Kidney (tissue), 13 donors: ENCODE measurements at regions not wholly inside any gene's neighbourhood (a gene's known extent, or its start where the extent isn't known, plus 50 kb on each side); places are given as distances from the start of the nearest gene placed in this dataset.
A peak's percentile ranks its signal among the peaks of the same experiment; 100 is the strongest.

Experiments
- DNase-seq, 5 donors: peaks; one replicate each; pipeline ENCODE4 v3.0.0-alpha.2; 2013 to 2020
- FAIRE-seq: peaks from 2 replicates; lab custom pipeline; 2012; peaks lifted over from hg19 to GRCh38; lab: Jason Lieb, UNC
- H3K27ac ChIP-seq, 2 donors: one replicate each; pipeline ENCODE4 v1.7.0; 2013; ENCODE audit warnings: low read depth in 2 of 2, low read length in 2 of 2, inconsistent platforms in 1 of 2
- H3K27me3 ChIP-seq: one replicate; pipeline ENCODE4 v1.7.1; 2013; ENCODE audit warnings: low read length, inconsistent platforms; ENCODE audit not compliant: control insufficient read depth, insufficient read depth
- H3K36me3 ChIP-seq, 3 donors: one replicate each; pipeline versions ENCODE4 v1.7.0 to v1.7.1; 2013; ENCODE audit warnings: low read length in 3 of 3, control low read depth in 1 of 3, inconsistent platforms in 1 of 3; ENCODE audit not compliant: insufficient read depth in 3 of 3, control insufficient read depth in 2 of 3
- H3K4me1 ChIP-seq, 3 donors: one replicate each; pipeline versions ENCODE4 v1.7.0 to v1.7.1; 2013; ENCODE audit warnings: low read length in 3 of 3, inconsistent platforms in 1 of 3, low read depth in 1 of 3; ENCODE audit not compliant: control insufficient read depth in 2 of 3, insufficient read depth in 2 of 3
- H3K4me3 ChIP-seq, 3 donors: one replicate each; pipeline versions ENCODE4 v1.7.0 to v1.8.1; 2013; ENCODE audit warnings: low read length in 3 of 3, control low read depth in 1 of 3, inconsistent platforms in 1 of 3
- H3K9ac ChIP-seq, 3 donors: one replicate each; pipeline versions ENCODE4 v1.7.0 to v1.7.1; 2013; ENCODE audit warnings: low read length in 3 of 3, control low read depth in 1 of 3, inconsistent platforms in 1 of 3
- H3K9me3 ChIP-seq, 3 donors: one replicate each; pipeline versions ENCODE4 v1.7.0 to v1.7.1; 2013; ENCODE audit warnings: low read length in 3 of 3, control low read depth in 1 of 3, inconsistent platforms in 1 of 3; ENCODE audit not compliant: control insufficient read depth in 2 of 3, insufficient read depth in 1 of 3
- CTCF ChIP-seq: IDR thresholded peaks from 3 replicates; pipeline ENCODE4 v1.5.1; 2012; ENCODE audit warnings: mild to moderate bottlenecking, moderate library complexity, borderline replicate concordance; ENCODE audit not compliant: insufficient read depth; ENCODE audit errors: extremely low read depth
- intact Hi-C: fragments of 100-400 bp; cut with DNase I; formaldehyde crosslinking; loops from one replicate; pipeline ENCODE4 v1.11.1; 2022
- donor health status: control.
- donor health status: control.
- donor health status: control.
- donor health status: control.
- donor health status: control.
- donor health status: DM: yes; HTN: yes; CAD: no.
- donor health status: Normal renal cell carcinoma (clear cell type).

GRCh38 chr9:134492721-134493460 lies 148.7 kb upstream of the COL5A1 start:
- DNase-seq (peak in 2 of 5 donors; percentile 32 to 35), FAIRE-seq (no peak)
- intact Hi-C loops = no loop called here

GRCh38 chr9:134493461-134494272 lies 147.9 kb upstream of the COL5A1 start:
- no peak for TF ChIP-seq CTCF
- Histone ChIP-seq H3K27me3 (no peaks in the 10 kb centered on the region), H3K36me3 (no peaks in the 10 kb centered on the region), H3K4me3 (no peak overlapping the region), H3K4me1 (no peaks in the 10 kb centered on the region), H3K27ac (no peak overlapping the region), H3K9me3 (no peaks in the 10 kb centered on the region), H3K9ac (no peak overlapping the region)
- DNase-seq (peak in 2 of 5 donors; percentile 26 to 54), FAIRE-seq (no peak)
- intact Hi-C loops = no loop called here

More at GRCh38 chr9:134492721-134493460, 148.7 kb upstream of the COL5A1 start:
- Histone ChIP-seq H3K36me3 (no peaks in the 10 kb centered on the region), H3K4me3 (no peak overlapping the region), H3K27ac (no peak overlapping the region), H3K9ac (no peak overlapping the region), H3K4me1 (no peaks in the 10 kb centered on the region), H3K9me3 (no peaks in the 10 kb centered on the region), H3K27me3 (no peaks in the 10 kb centered on the region)
- no peak for TF ChIP-seq CTCF

GRCh38 chr9:134494273-134494815 lies 147.3 kb upstream of the COL5A1 start:
- no peak for TF ChIP-seq CTCF
- no peak for FAIRE-seq

More at GRCh38 chr9:134494273-134494815, 147.3 kb upstream of the COL5A1 start:
- Histone ChIP-seq H3K9ac (no peak overlapping the region), H3K27me3 (no peaks in the 10 kb centered on the region), H3K27ac (no peak overlapping the region), H3K4me1 (no peaks in the 10 kb centered on the region), H3K9me3 (no peaks in the 10 kb centered on the region), H3K4me3 (no peak overlapping the region), H3K36me3 (no peaks in the 10 kb centered on the region)
- no peak for DNase-seq
- intact Hi-C loops = no loop called here
